Neural crest cell (in vitro differentiated cells): ENCODE measurements at regions not wholly inside any gene's neighbourhood (a gene's known extent, or its start where the extent isn't known, plus 50 kb on each side); places are given as distances from the start of the nearest gene placed in this dataset.
A peak's percentile ranks its signal among the peaks of the same experiment; 100 is the strongest.

Experiments
- DNase-seq: peaks from one replicate; pipeline ENCODE4 v3.0.0; 2021; ENCODE audit warnings: low read depth, mixed read lengths, low spot score
- H3K27ac Mint-ChIP-seq: one replicate; pipeline ENCODE4 v1.8.0; 2021; ENCODE audit warnings: mild to moderate bottlenecking, mixed read lengths; ENCODE audit not compliant: unreplicated experiment
- H3K27me3 Mint-ChIP-seq: 2 replicates; pipeline ENCODE4 v1.8.0; 2021; ENCODE audit warnings: low read depth, mild to moderate bottlenecking, mixed read lengths
- H3K36me3 Mint-ChIP-seq: 2 replicates; pipeline ENCODE4 v1.8.0; 2021; ENCODE audit warnings: low read depth, mild to moderate bottlenecking, mixed read lengths
- H3K4me1 Mint-ChIP-seq: 2 replicates; pipeline ENCODE4 v1.8.0; 2021; ENCODE audit warnings: mixed read lengths
- H3K4me3 Mint-ChIP-seq: one replicate; pipeline ENCODE4 v1.8.0; 2021; ENCODE audit warnings: mild to moderate bottlenecking, mixed read lengths
- H3K9me3 Mint-ChIP-seq: 2 replicates; pipeline ENCODE4 v1.8.0; 2021; ENCODE audit warnings: mixed read lengths
- CTCF ChIP-seq: fragments of 200-600 bp; sonication (generic); conservative IDR thresholded peaks from 2 replicates; pipeline ENCODE4 v1.5.0; 2021; ENCODE audit warnings: antibody characterized with exemption, mild to moderate bottlenecking

GRCh38 chr6:112979830-112980229, 632.7 kb downstream of the RFPL4B start:
- peak; percentile 14 for DNase-seq
- no peak for TF ChIP-seq CTCF
- Mint-ChIP-seq H3K4me3 (no peak overlapping the region), H3K4me1 (peaks cover 35% of the 10 kb centered on the region), H3K27ac (peak overlapping the region; percentile 8), H3K9me3 (peaks cover 20% of the 10 kb centered on the region), H3K36me3 (peaks cover 21% of the 10 kb centered on the region), H3K27me3 (no peaks in the 10 kb centered on the region)

- Mint-ChIP-seq H3K4me1 (peaks cover 39% of the 10 kb centered on the region), H3K9me3 (peaks cover 13% of the 10 kb centered on the region), H3K4me3 (no peak overlapping the region), H3K27ac (peak overlapping the region; percentile 48), H3K36me3 (peaks cover 13% of the 10 kb centered on the region), H3K27me3 (no peaks in the 10 kb centered on the region)
- TF ChIP-seq CTCF: no peak
- no peak for DNase-seq
Observed at GRCh38 chr6:112980676-112981075, 633.5 kb downstream of the RFPL4B start.

- Mint-ChIP-seq H3K4me3 (no peak overlapping the region), H3K9me3 (peaks cover 3% of the 10 kb centered on the region), H3K27me3 (no peaks in the 10 kb centered on the region), H3K27ac (no peak overlapping the region), H3K36me3 (peaks cover 4% of the 10 kb centered on the region), H3K4me1 (peaks cover 53% of the 10 kb centered on the region)
- DNase-seq: no peak
- no peak for TF ChIP-seq CTCF
Observed at GRCh38 chr6:112983713-112984261, 636.7 kb downstream of the RFPL4B start.

GRCh38 chr6:112984899-112985298, 637.8 kb downstream of the RFPL4B start:
- Mint-ChIP-seq H3K27ac (peak overlapping the region; percentile 76), H3K4me1 (peaks cover 41% of the 10 kb centered on the region)

GRCh38 chr6:112986321-112986720, 639.2 kb downstream of the RFPL4B start:
- peaks cover 3% of the 10 kb centered on the region for H3K36me3 Mint-ChIP-seq
- no peak for DNase-seq
- no peaks in the 10 kb centered on the region for H3K27me3 Mint-ChIP-seq
- H3K9me3 Mint-ChIP-seq: peaks cover 5% of the 10 kb centered on the region
- TF ChIP-seq CTCF: no peak
- H3K27ac Mint-ChIP-seq: no peak overlapping the region
- peaks cover 33% of the 10 kb centered on the region for H3K4me1 Mint-ChIP-seq
- H3K4me3 Mint-ChIP-seq: no peak overlapping the region

More at GRCh38 chr6:112984899-112985298, 637.8 kb downstream of the RFPL4B start:
- peaks cover 4% of the 10 kb centered on the region for H3K9me3 Mint-ChIP-seq
- TF ChIP-seq CTCF: no peak
- H3K27me3 Mint-ChIP-seq: no peaks in the 10 kb centered on the region
- no peak overlapping the region for H3K4me3 Mint-ChIP-seq
- H3K36me3 Mint-ChIP-seq: peaks cover 3% of the 10 kb centered on the region
- DNase-seq: no peak
